Stimulated activated effector memory CD8-positive, alpha-beta T cell treated with anti-CD3 and anti-CD28 coated beads, Interleukin-12 subunit alpha, Interleukin-12 subunit beta, amount 100 ng/mL, for 72 hours (primary cell): ENCODE measurements at regions not wholly inside any gene's neighbourhood (a gene's known extent, or its start where the extent isn't known, plus 50 kb on each side); places are given as distances from the start of the nearest gene placed in this dataset.
"Not testable (repeated sequence)": the region's sequence is repeated elsewhere in the genome, so short reads cannot be mapped to it uniquely, and the experiment has no call there.

Source experiments
- ATAC-seq: fragments of 150-1000 bp; cut with Tn5 transposase; 2 replicates; pipeline ENCODE4 v1.10.0; 2021
- DNase-seq, 2 donors: peaks; one replicate each; pipeline ENCODE4 v3.0.0; 2021 to 2022; ENCODE audit warnings: low spot score in 2 of 2
- H3K27ac Mint-ChIP-seq: one replicate; pipeline ENCODE4 v1.8.0; 2022; ENCODE audit warnings: mild to moderate bottlenecking, mixed read lengths
- H3K36me3 Mint-ChIP-seq: one replicate; pipeline ENCODE4 v1.8.0; 2022; ENCODE audit warnings: mild to moderate bottlenecking, mixed read lengths
- H3K4me1 Mint-ChIP-seq: one replicate; pipeline ENCODE4 v1.8.0; 2022; ENCODE audit warnings: mixed read lengths
- H3K4me3 Mint-ChIP-seq: one replicate; pipeline ENCODE4 v1.8.0; 2022; ENCODE audit warnings: mild to moderate bottlenecking, mixed read lengths
- H3K9me3 Mint-ChIP-seq: one replicate; pipeline ENCODE4 v1.8.0; 2022; ENCODE audit warnings: mixed read lengths

DNA sequence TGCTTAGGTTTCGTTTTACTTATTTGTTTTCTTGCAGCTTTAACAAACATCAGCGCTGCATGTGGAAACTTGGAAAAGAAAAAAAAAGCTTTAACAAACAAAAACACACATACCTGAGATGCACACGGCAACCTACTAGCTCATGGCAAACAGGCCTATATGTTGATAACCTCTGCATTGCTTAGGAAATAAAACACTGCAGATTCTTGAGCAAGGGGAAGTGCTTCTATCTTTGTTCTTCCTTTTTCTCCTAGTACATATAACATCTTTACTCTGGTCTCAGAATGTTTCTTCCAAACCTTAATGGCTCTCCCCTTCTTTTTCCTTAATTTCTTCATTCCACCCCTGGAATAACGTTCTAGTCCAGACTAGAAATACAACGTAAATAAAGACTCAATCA is 142.9 kb upstream of the NBPF9 start:
- not testable (repeated sequence) for H3K27ac Mint-ChIP-seq, H3K4me3 Mint-ChIP-seq, H3K36me3 Mint-ChIP-seq, DNase-seq, ATAC-seq, H3K9me3 Mint-ChIP-seq, H3K4me1 Mint-ChIP-seq

DNA sequence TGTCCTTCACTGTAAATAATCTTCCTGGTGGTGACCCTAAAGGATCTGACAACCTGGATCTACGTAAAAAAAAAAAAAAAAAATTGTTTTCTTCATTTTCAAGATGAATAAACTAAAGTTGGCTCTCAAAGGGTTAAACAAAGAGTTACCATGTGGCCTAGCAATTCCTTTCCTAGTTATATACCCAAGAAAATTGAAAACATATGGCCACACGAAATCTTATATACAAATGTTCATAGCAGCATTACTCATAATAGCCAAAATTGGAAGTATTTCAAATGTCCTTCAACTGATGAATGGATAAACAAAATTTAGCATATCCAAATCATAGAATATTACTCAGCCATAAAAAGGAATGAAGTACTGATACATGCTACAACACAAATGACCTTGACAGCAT is 145.3 kb upstream of the NBPF9 start:
- not testable (repeated sequence) for DNase-seq, H3K27ac Mint-ChIP-seq, H3K36me3 Mint-ChIP-seq, H3K9me3 Mint-ChIP-seq, H3K4me3 Mint-ChIP-seq, ATAC-seq, H3K4me1 Mint-ChIP-seq

DNA sequence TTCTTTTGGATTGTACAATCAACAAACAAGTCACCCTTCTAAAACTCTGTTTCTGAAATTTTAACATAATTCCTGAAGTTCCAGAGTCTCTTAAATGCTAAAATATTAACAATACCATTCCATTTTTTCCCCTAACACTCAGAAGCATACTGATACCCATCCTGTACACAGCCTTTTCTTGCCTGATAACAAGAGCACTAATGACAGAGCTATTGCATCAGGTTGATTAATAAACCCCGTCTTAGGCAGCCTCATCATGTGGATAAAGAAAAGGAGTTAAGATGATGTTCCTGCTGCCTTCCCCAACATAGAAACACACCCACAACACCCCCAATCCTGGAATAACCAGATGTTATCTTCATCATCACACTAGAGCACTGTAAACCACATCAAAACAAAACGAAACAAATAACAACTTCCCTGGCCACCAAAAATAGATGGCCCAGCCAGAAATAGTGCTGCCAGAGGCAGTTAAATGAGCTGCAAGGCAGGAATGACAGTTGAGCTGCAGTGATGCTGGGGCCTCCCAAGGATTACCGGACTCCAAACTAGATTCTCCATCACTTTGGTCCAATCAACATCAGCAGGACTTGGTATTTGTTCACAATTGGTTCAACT is 146.6 kb upstream of the NBPF9 start:
- H3K4me1 Mint-ChIP-seq, H3K27ac Mint-ChIP-seq, H3K9me3 Mint-ChIP-seq, H3K4me3 Mint-ChIP-seq, H3K36me3 Mint-ChIP-seq, DNase-seq, ATAC-seq: not testable (repeated sequence)

DNA sequence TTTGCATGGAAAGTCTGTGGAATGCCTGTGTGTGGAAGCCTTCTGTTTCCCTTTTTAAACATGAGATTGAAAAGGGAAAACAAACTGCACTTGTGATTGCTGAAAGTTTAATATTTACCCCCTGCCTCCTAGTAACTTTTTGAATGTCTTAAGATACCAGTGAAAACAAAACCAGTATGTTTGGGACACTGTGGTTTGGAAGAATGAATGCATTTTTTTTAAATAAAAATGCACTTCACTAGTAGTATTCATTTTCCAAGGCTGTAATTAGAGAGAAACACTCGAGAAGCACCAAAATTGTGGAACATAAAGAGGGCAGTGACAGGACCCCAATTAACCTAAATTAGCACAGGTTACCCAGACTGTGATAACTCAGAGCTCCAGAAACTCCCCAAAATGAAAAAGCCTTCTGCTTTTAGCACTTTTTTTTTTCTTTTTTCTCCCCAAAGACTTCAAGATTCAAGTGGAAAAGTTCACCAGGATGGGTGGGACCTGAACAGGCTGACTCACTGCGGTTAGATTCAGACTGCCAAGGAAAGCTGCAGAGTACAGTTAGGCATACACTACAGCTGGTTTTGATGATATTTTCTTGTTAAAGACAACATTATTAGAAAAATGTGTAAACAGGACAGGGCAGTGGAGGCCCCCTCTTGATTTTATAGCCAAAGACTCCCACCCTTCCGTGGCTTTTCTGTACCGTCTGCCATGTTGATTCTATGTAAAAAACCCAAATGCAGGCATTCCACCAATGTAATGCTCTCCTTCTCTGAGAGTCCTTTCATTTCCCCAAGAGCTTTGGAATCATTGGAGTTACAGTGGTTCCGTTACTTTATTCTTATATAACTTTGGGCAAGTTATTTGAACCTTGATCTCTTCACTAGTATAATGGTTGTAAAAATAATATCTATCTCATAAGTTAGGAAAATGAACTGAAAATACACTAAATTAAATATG is 151.8 kb upstream of the NBPF9 start:
- H3K4me3 Mint-ChIP-seq, H3K9me3 Mint-ChIP-seq, H3K27ac Mint-ChIP-seq, H3K36me3 Mint-ChIP-seq, DNase-seq, ATAC-seq, H3K4me1 Mint-ChIP-seq: not testable (repeated sequence)

DNA sequence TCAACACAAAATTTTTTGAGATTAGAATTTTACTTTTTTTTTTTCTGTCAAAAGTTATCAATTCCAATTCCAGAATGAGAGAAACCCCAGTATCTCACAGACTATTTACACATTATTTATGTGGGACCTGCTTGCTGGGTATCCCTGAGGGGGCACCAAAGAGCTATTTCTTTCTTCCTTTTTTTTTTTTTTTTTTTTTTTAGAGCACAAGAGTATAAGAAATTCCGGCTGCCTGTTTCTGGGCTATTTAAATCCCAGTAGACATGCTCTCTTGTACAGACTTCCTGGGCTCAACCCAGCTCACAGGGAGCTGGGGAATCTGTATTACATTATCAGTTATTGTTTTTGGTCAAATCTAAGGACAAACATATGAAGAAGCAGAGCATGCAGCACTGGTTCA is 156.9 kb upstream of the NBPF9 start:
- not testable (repeated sequence) for H3K4me3 Mint-ChIP-seq, H3K36me3 Mint-ChIP-seq, DNase-seq, ATAC-seq, H3K9me3 Mint-ChIP-seq, H3K4me1 Mint-ChIP-seq, H3K27ac Mint-ChIP-seq

DNA sequence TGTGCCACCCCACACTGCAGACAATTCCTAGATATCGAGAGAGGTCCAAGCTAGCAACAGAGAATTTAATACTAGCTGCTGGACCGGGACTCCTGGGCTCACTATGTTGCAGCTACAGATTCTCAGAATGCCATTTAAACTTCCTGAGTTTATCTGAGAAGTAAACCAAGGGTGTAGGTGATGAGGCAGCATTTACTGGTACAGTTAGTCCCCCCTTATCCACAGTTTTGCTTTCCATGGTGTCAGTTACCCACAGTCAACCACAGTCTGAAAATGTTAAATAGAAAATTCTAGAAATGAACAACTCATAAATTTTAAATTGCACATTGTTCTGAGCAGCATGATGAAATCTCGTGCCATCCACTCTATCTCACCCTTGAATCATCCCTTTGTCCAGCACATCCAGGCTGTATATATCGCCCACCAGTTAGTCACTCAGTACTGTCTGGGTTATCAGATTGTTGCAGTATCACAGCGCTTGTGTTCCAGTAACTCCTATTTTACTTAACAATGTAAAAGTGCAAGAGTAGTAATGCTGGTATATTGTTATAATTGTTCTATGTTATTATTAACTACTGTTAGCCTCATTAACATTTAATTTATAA is 157.5 kb upstream of the NBPF9 start:
- H3K9me3 Mint-ChIP-seq, H3K36me3 Mint-ChIP-seq, H3K4me1 Mint-ChIP-seq, DNase-seq, H3K4me3 Mint-ChIP-seq, H3K27ac Mint-ChIP-seq: not testable (repeated sequence)
- ATAC-seq: peak; percentile 92

DNA sequence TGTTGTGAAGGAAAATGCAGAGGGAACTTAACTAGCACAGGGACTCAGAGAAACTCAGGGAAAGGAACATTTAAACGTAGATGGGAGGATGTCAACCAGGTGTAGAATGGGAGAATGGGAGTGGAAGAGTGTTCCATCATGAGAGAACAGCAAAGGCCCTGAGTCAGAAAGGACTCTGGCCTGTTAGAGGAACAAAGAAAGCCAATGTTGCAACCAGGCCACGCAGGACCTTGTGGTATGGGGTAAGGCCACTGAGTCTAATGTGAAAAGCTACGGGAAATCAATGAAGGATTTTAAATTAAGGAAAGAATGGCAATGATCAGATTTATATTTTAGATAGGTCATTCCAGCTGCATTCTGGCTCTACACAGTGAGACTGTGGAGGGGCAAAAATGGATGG is 163.9 kb upstream of the NBPF9 start:
- not testable (repeated sequence) for H3K4me3 Mint-ChIP-seq, H3K27ac Mint-ChIP-seq, ATAC-seq

DNA sequence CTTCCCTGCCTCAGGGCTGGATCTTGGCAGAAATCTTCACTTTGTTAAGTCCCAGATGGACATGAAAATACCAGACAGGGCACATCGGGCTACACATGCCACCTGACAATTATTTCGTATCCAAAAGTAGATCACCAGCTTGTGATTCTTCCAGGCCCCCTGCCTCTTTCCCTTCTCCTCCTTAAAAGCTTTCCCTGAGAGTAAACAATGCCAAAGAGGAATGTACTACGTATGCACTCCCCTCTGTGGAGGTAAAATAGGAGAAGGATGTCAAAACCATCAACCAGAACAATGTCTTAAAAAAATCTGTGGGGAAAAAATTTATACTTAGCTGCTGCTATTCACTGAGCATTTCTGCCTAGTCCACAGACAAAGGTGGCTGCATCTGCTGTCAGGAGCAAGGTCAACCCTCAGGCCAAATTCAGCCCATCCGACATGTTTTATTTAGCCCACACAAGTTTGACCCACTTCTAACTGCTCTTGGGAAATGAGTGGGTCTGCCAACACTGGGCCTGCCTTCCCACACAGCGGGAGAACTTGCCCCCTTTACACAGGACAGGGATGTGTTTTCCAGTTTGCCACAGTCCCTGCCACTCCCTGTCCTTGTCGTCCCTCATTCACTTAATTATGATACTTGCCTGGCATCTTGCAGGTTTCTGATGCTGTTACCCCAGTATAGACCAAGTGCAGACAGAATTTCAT is 165.8 kb upstream of the NBPF9 start:
- not testable (repeated sequence) for H3K27ac Mint-ChIP-seq

More for the DNA sequence above, 163.9 kb upstream of the NBPF9 start:
- DNase-seq, H3K36me3 Mint-ChIP-seq, H3K4me1 Mint-ChIP-seq, H3K9me3 Mint-ChIP-seq: not testable (repeated sequence)

DNA sequence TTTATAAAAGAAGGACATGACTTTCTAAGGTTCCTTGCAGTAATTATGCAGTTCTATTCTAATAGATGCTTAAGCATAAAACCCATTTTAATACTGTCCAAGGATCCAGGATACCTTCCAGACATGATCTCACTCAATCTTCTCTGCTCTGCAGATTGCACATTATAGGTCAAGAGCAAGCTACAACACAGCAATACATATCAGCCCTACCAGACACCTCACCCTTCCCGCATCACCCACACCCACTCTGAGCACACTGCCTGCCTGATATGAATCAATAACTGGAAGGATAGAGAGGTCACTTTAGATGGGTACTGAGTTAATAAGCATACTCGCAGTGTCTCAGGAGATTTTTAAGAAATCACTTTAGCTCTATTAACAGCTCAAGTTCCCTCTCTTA is 166.5 kb upstream of the NBPF9 start:
- DNase-seq, H3K9me3 Mint-ChIP-seq, H3K27ac Mint-ChIP-seq, H3K36me3 Mint-ChIP-seq, H3K4me3 Mint-ChIP-seq, H3K4me1 Mint-ChIP-seq, ATAC-seq: not testable (repeated sequence)

More for the DNA sequence above, 165.8 kb upstream of the NBPF9 start:
- not testable (repeated sequence) for H3K4me1 Mint-ChIP-seq, DNase-seq, ATAC-seq, H3K9me3 Mint-ChIP-seq, H3K36me3 Mint-ChIP-seq, H3K4me3 Mint-ChIP-seq

DNA sequence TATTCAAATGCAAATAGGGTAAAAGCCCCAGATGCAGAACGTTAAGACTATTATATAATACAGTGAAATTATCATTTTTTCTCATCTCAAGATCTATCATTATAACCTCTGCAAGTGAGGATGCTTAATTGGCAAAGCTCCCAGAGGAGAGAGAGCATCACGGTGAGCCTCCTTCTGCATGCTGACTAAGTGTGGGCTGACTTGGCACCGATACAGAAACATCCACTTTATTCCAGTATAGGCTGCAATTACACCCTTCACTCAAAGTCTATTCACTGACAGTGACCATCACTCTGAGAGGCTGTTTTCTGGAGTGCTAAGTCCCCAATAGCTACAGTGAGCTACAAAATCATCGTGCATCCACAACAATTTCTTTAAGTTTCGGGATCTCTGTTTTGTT is 171.1 kb upstream of the NBPF9 start:
- not testable (repeated sequence) for H3K9me3 Mint-ChIP-seq, H3K27ac Mint-ChIP-seq, ATAC-seq, H3K4me1 Mint-ChIP-seq, H3K36me3 Mint-ChIP-seq, H3K4me3 Mint-ChIP-seq, DNase-seq

DNA sequence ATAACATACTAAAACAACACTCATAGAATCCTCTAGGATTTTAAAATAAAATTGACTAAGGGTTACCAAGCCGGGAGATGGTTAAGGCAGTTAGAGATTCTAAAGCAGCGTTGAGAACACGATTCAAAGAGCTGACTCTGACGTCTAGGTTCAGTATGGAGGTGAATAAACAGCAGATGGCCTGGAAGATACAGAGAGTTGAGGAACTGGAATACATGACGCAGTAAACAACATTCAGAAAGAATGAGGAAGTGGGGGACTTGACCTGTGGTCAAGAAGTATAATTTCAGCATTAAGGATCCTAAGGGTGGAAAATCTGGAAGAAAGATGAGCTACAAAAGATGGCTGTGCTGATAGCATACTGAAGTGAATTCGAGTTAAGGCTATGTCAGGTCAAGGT is 172.5 kb upstream of the NBPF9 start:
- not testable (repeated sequence) for H3K27ac Mint-ChIP-seq, H3K4me1 Mint-ChIP-seq, H3K9me3 Mint-ChIP-seq, H3K36me3 Mint-ChIP-seq, DNase-seq, ATAC-seq, H3K4me3 Mint-ChIP-seq

DNA sequence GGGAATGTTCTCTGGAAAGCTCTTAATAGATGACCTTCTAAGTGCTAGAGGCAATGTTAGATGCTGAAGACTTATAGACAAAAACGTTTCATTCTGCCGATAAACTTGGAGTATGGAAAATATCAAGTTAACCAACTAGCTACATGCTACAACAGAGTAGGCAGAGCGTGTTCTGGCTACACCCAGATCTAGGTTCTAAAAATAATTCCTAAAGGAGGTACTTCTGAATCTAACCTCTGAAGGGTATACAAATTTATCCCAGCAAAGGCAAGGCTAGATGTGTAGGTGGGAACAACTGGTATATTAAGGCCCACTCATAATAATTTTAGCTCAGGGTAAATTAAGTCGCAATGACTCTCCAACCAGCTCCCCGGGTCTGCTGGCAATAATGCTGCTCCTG is 173.1 kb upstream of the NBPF9 start:
- not testable (repeated sequence) for ATAC-seq, H3K9me3 Mint-ChIP-seq, H3K36me3 Mint-ChIP-seq, H3K4me3 Mint-ChIP-seq, H3K27ac Mint-ChIP-seq, DNase-seq, H3K4me1 Mint-ChIP-seq

DNA sequence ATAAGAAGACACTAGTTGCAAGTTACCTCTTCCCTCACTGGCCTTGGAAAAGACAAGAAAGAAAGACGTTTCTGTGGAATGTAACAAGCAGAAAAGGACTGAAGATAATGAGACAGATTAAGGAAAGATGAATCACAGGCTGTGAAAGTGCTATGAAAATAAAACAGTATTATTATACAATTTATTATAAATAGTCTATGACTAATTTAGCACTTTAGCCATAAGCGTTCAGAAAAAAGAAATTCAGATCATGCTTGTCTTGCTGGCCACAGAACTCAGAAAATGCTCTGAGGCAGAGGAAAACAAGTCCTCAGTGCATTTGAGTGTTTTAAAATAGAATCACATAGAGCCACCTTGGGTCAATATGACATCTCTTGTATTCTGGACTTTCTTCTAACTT is 174.8 kb upstream of the NBPF9 start:
- DNase-seq, H3K9me3 Mint-ChIP-seq, H3K27ac Mint-ChIP-seq, H3K4me3 Mint-ChIP-seq, H3K36me3 Mint-ChIP-seq, H3K4me1 Mint-ChIP-seq, ATAC-seq: not testable (repeated sequence)

DNA sequence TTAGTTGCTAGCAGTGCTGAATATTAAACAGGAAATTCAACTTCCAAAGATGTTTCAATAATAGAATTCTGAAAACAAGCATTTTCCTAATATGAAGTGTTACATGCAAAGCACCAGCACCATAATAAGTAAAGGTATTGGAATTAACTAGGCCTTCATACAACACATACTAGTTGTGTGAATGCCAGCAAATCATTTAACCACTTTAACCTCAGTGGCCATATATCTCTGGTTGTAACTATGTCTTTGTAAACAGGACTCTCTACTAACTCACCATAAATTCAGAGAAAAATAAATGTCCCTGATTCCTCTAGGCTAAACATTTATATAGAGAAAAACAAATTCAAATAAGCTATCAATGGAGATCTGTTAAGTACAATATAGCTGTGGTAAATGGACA is 175.7 kb upstream of the NBPF9 start:
- not testable (repeated sequence) for DNase-seq, H3K9me3 Mint-ChIP-seq, H3K36me3 Mint-ChIP-seq, H3K27ac Mint-ChIP-seq, H3K4me1 Mint-ChIP-seq, H3K4me3 Mint-ChIP-seq
- ATAC-seq: peak; percentile 69

DNA sequence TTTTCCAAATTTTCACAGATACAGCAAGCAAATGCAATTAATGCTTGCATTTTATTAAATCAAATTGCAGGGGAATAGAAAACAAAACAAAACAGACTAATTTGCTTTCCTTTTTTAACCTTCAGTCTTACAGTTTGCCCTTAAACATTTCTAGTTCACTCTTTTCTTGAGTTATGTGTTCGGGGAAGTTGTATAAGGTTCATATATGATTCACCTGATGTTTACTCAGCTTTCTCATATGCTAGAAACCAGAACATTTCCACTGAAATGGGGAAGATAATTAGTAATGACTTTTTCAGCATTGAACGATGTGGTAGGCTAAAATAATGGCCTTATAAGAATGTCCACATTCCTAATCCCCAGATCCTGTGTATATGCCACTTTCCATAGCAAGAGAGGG is 176.2 kb upstream of the NBPF9 start:
- not testable (repeated sequence) for H3K9me3 Mint-ChIP-seq

More for the DNA sequence above, 176.2 kb upstream of the NBPF9 start:
- not testable (repeated sequence) for H3K27ac Mint-ChIP-seq, H3K4me1 Mint-ChIP-seq, H3K36me3 Mint-ChIP-seq, H3K4me3 Mint-ChIP-seq, DNase-seq
- peak; percentile 74 for ATAC-seq
